ENCODE measurements at regions not wholly inside any gene's neighbourhood (a gene's known extent, or its start where the extent isn't known, plus 50 kb on each side); places are given as distances from the start of the nearest gene placed in this dataset.

DNA sequence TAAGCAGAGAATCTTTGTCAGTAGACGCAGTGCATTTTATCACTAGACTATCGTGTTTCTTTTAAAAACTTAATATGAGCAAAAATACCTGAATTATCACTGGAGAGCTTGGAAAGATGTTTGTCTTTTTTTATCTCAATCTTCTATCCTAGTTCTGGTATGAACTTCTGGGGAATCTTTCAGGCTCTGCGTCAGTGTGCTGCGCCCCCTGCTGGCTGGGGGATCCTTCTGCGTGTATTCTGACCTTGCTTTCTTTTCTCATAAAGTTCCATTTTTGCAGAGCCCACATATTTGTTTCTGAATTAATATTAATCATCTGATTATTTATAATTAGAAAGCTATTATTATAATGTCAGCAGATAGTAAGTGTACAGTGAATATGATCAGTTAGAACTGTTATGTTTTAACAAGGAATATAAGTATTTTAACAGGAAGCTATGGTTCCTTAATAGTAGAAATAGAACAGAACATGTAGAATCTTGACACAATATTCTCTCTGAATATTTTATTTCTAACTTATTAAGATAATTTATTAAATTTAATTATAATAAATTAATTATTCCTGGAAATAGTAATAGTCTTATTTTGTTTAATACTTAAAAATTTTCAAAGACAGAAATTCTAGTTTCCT lies 945.0 kb upstream of the CRIM1 start:
- TF ChIP-seq, protein P1, sequence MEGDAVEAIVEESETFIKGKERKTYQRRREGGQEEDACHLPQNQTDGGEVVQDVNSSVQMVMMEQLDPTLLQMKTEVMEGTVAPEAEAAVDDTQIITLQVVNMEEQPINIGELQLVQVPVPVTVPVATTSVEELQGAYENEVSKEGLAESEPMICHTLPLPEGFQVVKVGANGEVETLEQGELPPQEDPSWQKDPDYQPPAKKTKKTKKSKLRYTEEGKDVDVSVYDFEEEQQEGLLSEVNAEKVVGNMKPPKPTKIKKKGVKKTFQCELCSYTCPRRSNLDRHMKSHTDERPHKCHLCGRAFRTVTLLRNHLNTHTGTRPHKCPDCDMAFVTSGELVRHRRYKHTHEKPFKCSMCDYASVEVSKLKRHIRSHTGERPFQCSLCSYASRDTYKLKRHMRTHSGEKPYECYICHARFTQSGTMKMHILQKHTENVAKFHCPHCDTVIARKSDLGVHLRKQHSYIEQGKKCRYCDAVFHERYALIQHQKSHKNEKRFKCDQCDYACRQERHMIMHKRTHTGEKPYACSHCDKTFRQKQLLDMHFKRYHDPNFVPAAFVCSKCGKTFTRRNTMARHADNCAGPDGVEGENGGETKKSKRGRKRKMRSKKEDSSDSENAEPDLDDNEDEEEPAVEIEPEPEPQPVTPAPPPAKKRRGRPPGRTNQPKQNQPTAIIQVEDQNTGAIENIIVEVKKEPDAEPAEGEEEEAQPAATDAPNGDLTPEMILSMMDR (conservative IDR thresholded peaks at IDR 0.05; ENCODE audit: low read depth, low read length), result peak; percentile 98
- TF ChIP-seq EZH2 (IDR thresholded peaks at IDR 0.05; ENCODE audit: borderline replicate concordance, low read depth, low read length, poor library complexity, severe bottlenecking), result no peak
